K562 (cell line): ENCODE measurements at regions not wholly inside any gene's neighbourhood (a gene's known extent, or its start where the extent isn't known, plus 50 kb on each side); places are given as distances from the start of the nearest gene placed in this dataset.

ENCODE experiments used
- ATAC-seq: fragments of 200-7000 bp; cut with Tn5 transposase; 3 replicates; pipeline ENCODE4 v1.9.1; 2020; ENCODE audit warnings: moderate library complexity
- BruUV-seq: library from RNA; stranded (reverse); fragments of 400-500 nt; replicated peaks from 2 replicates; lab custom pipeline; 2021; lab: Mats Ljungman, UMichigan
- CTCF ChIA-PET: fragments of 300-600 bp; formaldehyde crosslinking; extraction: SDS; loops from one replicate; lab custom pipeline; 2021; ENCODE audit warnings: low intra/inter-chr PET ratio; lab: Yijun Ruan, JAX
- POLR2A ChIA-PET: fragments of 300-600, 350-650 bp; sonication (Branson Sonifier 250); formaldehyde crosslinking; extraction: SDS; loops from one replicate; lab custom pipeline; 2021; ENCODE audit warnings: antibody characterized with exemption, inconsistent platforms; lab: Yijun Ruan, JAX
- DNase-seq, 4 experiments: peaks; one replicate each; pipeline versions ENCODE4 v3.0.0 to v3.0.0-alpha.2; 2011 to 2018; ENCODE audit warnings: low spot score in 3 of 4, mixed read lengths in 3 of 4; ENCODE audit errors: extremely low read depth in 1 of 4
- FAIRE-seq: peaks from 2 replicates; lab custom pipeline; 2011; peaks lifted over from hg19 to GRCh38; lab: Jason Lieb, UNC
- H2AFZ ChIP-seq: 2 replicates; pipeline ENCODE4 v1.6.0; 2011; ENCODE audit warnings: low read depth, low read length, control low read depth, inconsistent platforms
- H3K27ac ChIP-seq: fragments of 200-600 bp; 3 replicates; pipeline ENCODE4 v1.8.0; 2011; ENCODE audit warnings: low read depth, mild to moderate bottlenecking, control low read depth, inconsistent platforms, low read length, moderate library complexity, mixed read lengths; ENCODE audit errors: extremely low read depth
- H3K27me3 ChIP-seq, 2 experiments: fragments of 300-600 bp in 1 of 2; 2 replicates in 1 of 2; 3 replicates in 1 of 2; pipeline versions ENCODE4 v1.6.0 to v1.8.0; 2011; ENCODE audit warnings: inconsistent platforms in 2 of 2, low read length in 2 of 2, mild to moderate bottlenecking in 1 of 2, mixed read lengths in 1 of 2, moderate library complexity in 1 of 2; ENCODE audit not compliant: control insufficient read depth in 2 of 2, insufficient read depth in 2 of 2
- H3K36me3 ChIP-seq: fragments of 300-600 bp; 3 replicates; pipeline ENCODE4 v1.8.0; 2011; ENCODE audit warnings: mild to moderate bottlenecking, low read length, inconsistent platforms; ENCODE audit not compliant: control insufficient read depth, insufficient read depth
- H3K4me1 ChIP-seq, 2 experiments: fragments of 200-600 bp in 1 of 2; replicated peaks in 1 of 2; 2 replicates in 1 of 2; 3 replicates in 1 of 2; pipeline versions ENCODE4 v1.5.1 to v1.8.0; 2011; ENCODE audit warnings: inconsistent platforms in 2 of 2, low read length in 2 of 2, mild to moderate bottlenecking in 1 of 2, mixed read lengths in 1 of 2, moderate library complexity in 1 of 2; ENCODE audit not compliant: control insufficient read depth in 2 of 2, insufficient read depth in 2 of 2
- H3K4me2 ChIP-seq: 2 replicates; pipeline ENCODE4 v1.6.1; 2011; ENCODE audit warnings: low read length, control low read depth, inconsistent platforms, mixed read lengths; ENCODE audit not compliant: insufficient read depth
- H3K4me3 ChIP-seq: fragments of 200-600 bp; sonication (generic), shearing (Covaris generic); 2 replicates; pipeline ENCODE4 v1.5.1; 2016; ENCODE audit warnings: control low read depth, inconsistent platforms
- H3K79me2 ChIP-seq: fragments of 200-600 bp; 3 replicates; pipeline ENCODE4 v1.8.0; 2011; ENCODE audit warnings: low read length, inconsistent platforms; ENCODE audit not compliant: control insufficient read depth, insufficient read depth
- H3K9ac ChIP-seq, 2 experiments: 2 replicates each; pipeline versions ENCODE4 v1.6.0 to v1.6.1; 2011; ENCODE audit warnings: low read depth in 2 of 2, low read length in 2 of 2, control low read depth in 1 of 2, inconsistent platforms in 1 of 2, mild to moderate bottlenecking in 1 of 2, mixed read lengths in 1 of 2; ENCODE audit not compliant: insufficient read depth in 1 of 2
- H3K9me1 ChIP-seq: one replicate; pipeline ENCODE4 v1.6.0; 2011; ENCODE audit warnings: inconsistent platforms, mild to moderate bottlenecking, low read length, moderate library complexity; ENCODE audit not compliant: control insufficient read depth, insufficient read depth
- H3K9me3 ChIP-seq: replicated peaks from 2 replicates; pipeline ENCODE4 v1.5.1; 2011; ENCODE audit warnings: low read depth, low read length, inconsistent platforms; ENCODE audit not compliant: control insufficient read depth, insufficient read depth
- H4K20me1 ChIP-seq: replicated peaks from 2 replicates; pipeline ENCODE4 v1.6.1; 2011; ENCODE audit warnings: low read length, inconsistent platforms, mixed read lengths; ENCODE audit not compliant: control insufficient read depth, insufficient read depth
- BRF1 ChIP-seq: IDR thresholded peaks from 3 replicates; pipeline ENCODE4 v1.6.1; 2011; ENCODE audit warnings: borderline replicate concordance, mild to moderate bottlenecking; ENCODE audit not compliant: insufficient read length; ENCODE audit errors: extremely low read depth
- CBX3 ChIP-seq, 2 experiments: IDR thresholded peaks; 1 replicate in 1 of 2; 2 replicates in 1 of 2; pipeline ENCODE4 v1.6.1; 2012; ENCODE audit warnings: inconsistent platforms in 2 of 2, low read length in 2 of 2, borderline replicate concordance in 1 of 2, control low read depth in 1 of 2
- CREBBP ChIP-seq: IDR thresholded peaks from one replicate; pipeline ENCODE4 v1.6.1; 2012; ENCODE audit warnings: low read depth, mild to moderate bottlenecking, control low read depth, inconsistent platforms, low read length
- CTCF ChIP-seq, 3 experiments: IDR thresholded peaks in 2 of 3; conservative IDR thresholded peaks in 1 of 3; 2 replicates each; pipeline ENCODE4 v1.5.1; 2011 to 2012; ENCODE audit warnings: low read length in 3 of 3, mild to moderate bottlenecking in 3 of 3, control low read depth in 2 of 3, improper control_type of control experiment in 1 of 3, inconsistent platforms in 1 of 3, low read depth in 1 of 3, mixed read lengths in 1 of 3, moderate library complexity in 1 of 3; ENCODE audit not compliant: insufficient read depth in 2 of 3
- RBM14 ChIP-seq: fragments of 200-400 bp; formaldehyde crosslinking; IDR thresholded peaks from 2 replicates; pipeline ENCODE4 v1.6.1; 2018; ENCODE audit warnings: low read depth, mild to moderate bottlenecking, low read length, moderate library complexity, borderline replicate concordance; ENCODE audit not compliant: insufficient read depth
- ZBTB1 ChIP-seq: sonication (generic); formaldehyde crosslinking; IDR thresholded peaks from 2 replicates; pipeline ENCODE4 v1.8.1; 2023; ENCODE audit warnings: missing genetic modification reagents, low read depth, mild to moderate bottlenecking, borderline replicate concordance
- WGBS: fragments of 100-300 bp; shearing (Covaris generic); methylation state at CpG from one replicate; pipeline ENCODE4 v1.1.6; 2016; ENCODE audit warnings: low coverage, mixed read lengths; ENCODE audit not compliant: insufficient coverage; ENCODE audit errors: missing lambda C conversion rate; 5-methylcytosine and 5-hydroxymethylcytosine counted together
- in situ Hi-C: fragments of 300-500 bp; cut with MboI; formaldehyde crosslinking; loops from 4 replicates; pipeline ENCODE4 v1.15.0; 2018; ENCODE audit warnings: inconsistent platforms, mixed read lengths
- intact Hi-C: fragments of 100-400 bp; cut with micrococcal nuclease; formaldehyde crosslinking; loops from 2 replicates; pipeline ENCODE4 v1.14.2; 2022

GRCh38 chr20:4507288-4507719, 179.0 kb upstream of the PRNP start:
- Histone ChIP-seq H2AFZ (no peak overlapping the region), H3K4me3 (no peak overlapping the region), H3K4me1 (no peaks in the 10 kb centered on the region), H3K9ac (no peak overlapping the region), H4K20me1 (no peaks in the 10 kb centered on the region), H3K27me3 (no peaks in the 10 kb centered on the region), H3K9me1 (no peaks in the 10 kb centered on the region), H3K27ac (no peak overlapping the region), H3K4me2 (no peak overlapping the region), H3K79me2 (no peaks in the 10 kb centered on the region), H3K36me3 (no peaks in the 10 kb centered on the region), H3K9me3 (no peaks in the 10 kb centered on the region)
- DNase-seq (no peak), ATAC-seq (no peak), FAIRE-seq (no peak)
- in situ Hi-C loops (no loop called here), intact Hi-C loops (no loop called here)
- CTCF ChIA-PET = no interaction called here
- 2% methylated on average over 5 of the region's 6 CpGs for WGBS
- BruUV-seq = no TSS peak
- POLR2A ChIA-PET = no interaction called here
- no peak for TF ChIP-seq RBM14
- TF ChIP-seq CREBBP = no peak
- no peak for TF ChIP-seq CTCF (IDR thresholded peaks at IDR 0.05 in 2 of 3, conservative IDR thresholded peaks at IDR 0.05 in 1 of 3; ENCODE audit: insufficient read depth in 2 of 3, low read depth in 1 of 3, low read length in 3 of 3)
- TF ChIP-seq BRF1 = no peak
- TF ChIP-seq CBX3 (IDR thresholded peaks at IDR 0.05; ENCODE audit: borderline replicate concordance in 1 of 2, low read length in 2 of 2) = no peak
- TF ChIP-seq ZBTB1 (CRISPR knock-in tag) = no peak
